ENCODE measurements at regions not wholly inside any gene's neighbourhood (a gene's known extent, or its start where the extent isn't known, plus 50 kb on each side); places are given as distances from the start of the nearest gene placed in this dataset.

DNA sequence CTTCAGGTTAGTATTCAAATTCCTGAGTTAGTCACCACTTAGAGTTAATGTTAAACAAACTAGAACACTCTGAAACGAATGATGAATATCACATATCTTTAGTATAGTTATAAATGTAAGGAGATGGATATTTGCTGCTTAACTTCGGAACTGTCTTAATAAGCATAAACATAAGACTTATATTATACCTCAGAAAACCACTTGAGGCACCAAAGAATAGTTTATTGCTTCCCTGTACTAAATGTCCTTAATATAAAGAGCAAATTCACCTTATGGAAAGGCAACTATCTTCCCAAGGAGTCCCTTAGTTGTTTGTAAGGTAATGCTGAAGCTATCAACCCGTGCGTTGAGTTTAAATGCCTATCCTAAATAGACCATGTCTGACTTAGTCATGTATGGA, 300.0 kb upstream of the ADAMTSL1 start:
- Histone ChIP-seq H3F3A (ENCODE audit: control insufficient read depth, insufficient read depth) (no peaks in the 10 kb centered on the region), H3K4me1 (ENCODE audit: control insufficient read depth, low read length) (no peaks in the 10 kb centered on the region), H3K27ac (ENCODE audit: low read depth, low read length) (no peak overlapping the region), H3K4me2 (ENCODE audit: low read length) (no peak overlapping the region), H4K20me1 (ENCODE audit: control insufficient read depth, insufficient read depth, low read depth, low read length) (no peaks in the 10 kb centered on the region), H3K9me3 (ENCODE audit: control insufficient read depth, insufficient read depth, low read length) (no peaks in the 10 kb centered on the region), H3K36me3 (ENCODE audit: control insufficient read depth, low read length) (no peaks in the 10 kb centered on the region), H3K79me2 (ENCODE audit: control insufficient read depth, low read length) (no peaks in the 10 kb centered on the region), H3K4me3 (ENCODE audit: low read length) (no peak overlapping the region), H3K9me2 (replicated peaks; ENCODE audit: control insufficient read depth, low read length) (no peaks in the 10 kb centered on the region), H3K27me3 (ENCODE audit: control insufficient read depth, low read length) (no peaks in the 10 kb centered on the region)
- TF ChIP-seq, protein P1, sequence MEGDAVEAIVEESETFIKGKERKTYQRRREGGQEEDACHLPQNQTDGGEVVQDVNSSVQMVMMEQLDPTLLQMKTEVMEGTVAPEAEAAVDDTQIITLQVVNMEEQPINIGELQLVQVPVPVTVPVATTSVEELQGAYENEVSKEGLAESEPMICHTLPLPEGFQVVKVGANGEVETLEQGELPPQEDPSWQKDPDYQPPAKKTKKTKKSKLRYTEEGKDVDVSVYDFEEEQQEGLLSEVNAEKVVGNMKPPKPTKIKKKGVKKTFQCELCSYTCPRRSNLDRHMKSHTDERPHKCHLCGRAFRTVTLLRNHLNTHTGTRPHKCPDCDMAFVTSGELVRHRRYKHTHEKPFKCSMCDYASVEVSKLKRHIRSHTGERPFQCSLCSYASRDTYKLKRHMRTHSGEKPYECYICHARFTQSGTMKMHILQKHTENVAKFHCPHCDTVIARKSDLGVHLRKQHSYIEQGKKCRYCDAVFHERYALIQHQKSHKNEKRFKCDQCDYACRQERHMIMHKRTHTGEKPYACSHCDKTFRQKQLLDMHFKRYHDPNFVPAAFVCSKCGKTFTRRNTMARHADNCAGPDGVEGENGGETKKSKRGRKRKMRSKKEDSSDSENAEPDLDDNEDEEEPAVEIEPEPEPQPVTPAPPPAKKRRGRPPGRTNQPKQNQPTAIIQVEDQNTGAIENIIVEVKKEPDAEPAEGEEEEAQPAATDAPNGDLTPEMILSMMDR (IDR thresholded peaks at IDR 0.05; ENCODE audit: low read depth, low read length, poor library complexity, severe bottlenecking): no peak

DNA sequence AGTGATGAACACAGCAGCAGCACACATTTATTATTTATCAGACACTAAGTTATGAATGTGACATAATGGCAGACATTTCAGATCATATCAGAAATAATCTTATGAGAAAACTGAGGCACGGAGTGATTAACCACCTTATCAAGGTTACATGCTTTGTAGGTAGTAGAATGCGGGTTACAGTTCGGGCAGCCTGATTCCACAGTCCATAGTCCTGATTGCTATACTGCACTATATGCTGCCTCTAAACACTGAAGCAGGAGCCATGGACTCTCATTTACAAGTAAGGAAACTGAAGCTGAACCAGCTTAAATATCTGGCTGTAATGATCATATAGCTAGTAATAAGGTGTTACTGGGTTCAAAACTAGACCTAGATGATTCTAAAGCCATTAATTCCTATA, 291.3 kb upstream of the ADAMTSL1 start:
- Histone ChIP-seq H3K9me3 (ENCODE audit: control insufficient read depth, insufficient read depth, low read length) (no peaks in the 10 kb centered on the region), H3K9me2 (replicated peaks; ENCODE audit: control insufficient read depth, low read length) (no peaks in the 10 kb centered on the region), H3K36me3 (ENCODE audit: control insufficient read depth, low read length) (no peaks in the 10 kb centered on the region), H3K79me2 (ENCODE audit: control insufficient read depth, low read length) (no peaks in the 10 kb centered on the region), H4K20me1 (ENCODE audit: control insufficient read depth, insufficient read depth, low read depth, low read length) (no peaks in the 10 kb centered on the region), H3K4me3 (ENCODE audit: low read length) (no peak overlapping the region), H3F3A (ENCODE audit: control insufficient read depth, insufficient read depth) (no peaks in the 10 kb centered on the region), H3K27ac (ENCODE audit: low read depth, low read length) (no peak overlapping the region), H3K4me2 (ENCODE audit: low read length) (no peak overlapping the region), H3K4me1 (ENCODE audit: control insufficient read depth, low read length) (no peaks in the 10 kb centered on the region), H3K27me3 (ENCODE audit: control insufficient read depth, low read length) (no peaks in the 10 kb centered on the region)
- TF ChIP-seq, protein P1 (IDR thresholded peaks at IDR 0.05; ENCODE audit: low read depth, low read length, poor library complexity, severe bottlenecking): no peak
- TF ChIP-seq EZH2phosphoT487 (IDR thresholded peaks at IDR 0.05; ENCODE audit: borderline replicate concordance, low read length): no peak

DNA sequence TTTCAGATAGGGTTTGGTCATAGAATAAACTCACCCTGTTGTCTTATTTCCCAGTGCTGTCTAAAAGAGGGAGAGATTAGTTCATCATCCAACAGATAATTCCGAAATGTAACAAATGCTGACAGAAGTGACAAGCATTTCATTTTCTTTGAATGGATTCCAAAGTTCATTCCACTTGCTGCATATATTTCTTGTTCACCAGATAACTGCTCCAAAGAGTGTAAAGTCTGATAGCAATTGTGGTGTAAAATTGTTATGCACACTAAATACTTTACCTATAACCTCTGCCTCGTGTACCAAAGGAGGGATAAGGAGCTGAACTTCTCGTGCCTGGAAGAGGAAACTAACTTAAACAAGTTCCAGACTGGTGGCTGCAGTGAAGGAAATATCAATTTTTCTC, 290.0 kb upstream of the ADAMTSL1 start:
- Histone ChIP-seq H3F3A (ENCODE audit: control insufficient read depth, insufficient read depth) (no peaks in the 10 kb centered on the region), H4K20me1 (ENCODE audit: control insufficient read depth, insufficient read depth, low read depth, low read length) (no peaks in the 10 kb centered on the region), H3K9me2 (replicated peaks; ENCODE audit: control insufficient read depth, low read length) (no peaks in the 10 kb centered on the region), H3K27ac (ENCODE audit: low read depth, low read length) (no peak overlapping the region), H3K4me1 (ENCODE audit: control insufficient read depth, low read length) (no peaks in the 10 kb centered on the region), H3K79me2 (ENCODE audit: control insufficient read depth, low read length) (no peaks in the 10 kb centered on the region), H3K27me3 (ENCODE audit: control insufficient read depth, low read length) (no peaks in the 10 kb centered on the region), H3K4me3 (ENCODE audit: low read length) (no peak overlapping the region), H3K36me3 (ENCODE audit: control insufficient read depth, low read length) (no peaks in the 10 kb centered on the region), H3K9me3 (ENCODE audit: control insufficient read depth, insufficient read depth, low read length) (no peaks in the 10 kb centered on the region), H3K4me2 (ENCODE audit: low read length) (no peak overlapping the region)
- TF ChIP-seq EZH2phosphoT487 (IDR thresholded peaks at IDR 0.05; ENCODE audit: borderline replicate concordance, low read length): no peak
- TF ChIP-seq, protein P1 (IDR thresholded peaks at IDR 0.05; ENCODE audit: low read depth, low read length, poor library complexity, severe bottlenecking): no peak

DNA sequence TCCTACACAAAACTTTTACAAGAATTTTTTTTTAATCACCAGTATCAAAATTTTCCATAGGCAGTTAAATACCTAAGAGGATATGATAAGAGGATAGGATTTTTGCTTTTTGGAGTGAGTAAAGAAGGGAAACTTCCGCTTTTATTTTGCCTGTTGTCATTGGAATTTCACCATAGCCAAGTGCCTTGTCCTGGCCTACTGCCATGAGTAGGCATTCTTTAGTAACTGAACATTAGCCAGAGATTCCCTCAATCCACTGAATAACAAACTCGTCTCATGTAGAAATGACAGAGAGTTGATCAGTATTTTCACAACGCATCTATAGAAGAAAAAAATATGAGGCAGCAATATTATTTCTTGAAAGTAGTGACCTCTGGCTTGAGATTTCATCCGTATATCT, 289.6 kb upstream of the ADAMTSL1 start:
- Histone ChIP-seq H3K4me2 (ENCODE audit: low read length) (no peak overlapping the region), H3K9me2 (replicated peaks; ENCODE audit: control insufficient read depth, low read length) (no peaks in the 10 kb centered on the region), H3F3A (ENCODE audit: control insufficient read depth, insufficient read depth) (no peaks in the 10 kb centered on the region), H3K27ac (ENCODE audit: low read depth, low read length) (no peak overlapping the region), H3K4me1 (ENCODE audit: control insufficient read depth, low read length) (no peaks in the 10 kb centered on the region), H3K9me3 (ENCODE audit: control insufficient read depth, insufficient read depth, low read length) (no peaks in the 10 kb centered on the region), H4K20me1 (ENCODE audit: control insufficient read depth, insufficient read depth, low read depth, low read length) (no peaks in the 10 kb centered on the region), H3K36me3 (ENCODE audit: control insufficient read depth, low read length) (no peaks in the 10 kb centered on the region), H3K27me3 (ENCODE audit: control insufficient read depth, low read length) (no peaks in the 10 kb centered on the region), H3K79me2 (ENCODE audit: control insufficient read depth, low read length) (no peaks in the 10 kb centered on the region), H3K4me3 (ENCODE audit: low read length) (no peak overlapping the region)
- TF ChIP-seq, protein P1 (IDR thresholded peaks at IDR 0.05; ENCODE audit: low read depth, low read length, poor library complexity, severe bottlenecking): no peak
- no peak for TF ChIP-seq EZH2phosphoT487 (IDR thresholded peaks at IDR 0.05; ENCODE audit: borderline replicate concordance, low read length)

Data from DOHH2 (cell line).